ENCODE measurements at regions not wholly inside any gene's neighbourhood (a gene's known extent, or its start where the extent isn't known, plus 50 kb on each side); places are given as distances from the start of the nearest gene placed in this dataset.

DNA sequence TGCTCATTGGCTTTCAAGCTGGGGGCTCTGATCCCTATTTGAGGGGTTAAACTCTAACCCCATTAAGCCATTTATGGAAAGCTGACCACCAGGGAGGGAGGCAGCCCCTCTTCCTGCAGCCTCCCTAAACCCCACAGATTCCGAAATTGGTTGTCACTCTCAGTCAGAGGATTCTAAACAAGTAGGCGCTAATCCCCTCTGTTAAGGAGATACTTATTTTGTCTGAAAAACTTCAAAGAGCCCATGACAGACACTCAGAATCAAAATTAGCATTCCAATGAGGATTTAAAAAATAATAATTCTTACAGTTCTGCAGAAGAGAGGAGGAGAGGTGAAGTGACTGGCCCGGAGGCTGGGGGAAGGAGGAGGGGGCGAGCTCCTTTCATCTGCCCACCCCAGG lies 69.7 kb upstream of the LMO1 start:
- 0% methylated on average over 4 of the region's 4 CpGs for WGBS (ENCODE audit: insufficient coverage, low coverage, missing lambda C conversion rate)
- H3K9ac ChIP-seq (ENCODE audit: insufficient read depth in 1 of 2, low read depth in 2 of 2, low read length in 2 of 2) = no peak overlapping the region
- H3K36me3 ChIP-seq (ENCODE audit: control insufficient read depth, insufficient read depth, low read length) = no peaks in the 10 kb centered on the region
- ATAC-seq = no peak
- H4K20me1 ChIP-seq (replicated peaks; ENCODE audit: control insufficient read depth, insufficient read depth, low read length) = no peaks in the 10 kb centered on the region; the same call in 1 of the 2 replicates
- H3K9me1 ChIP-seq (ENCODE audit: control insufficient read depth, insufficient read depth, low read length) = no peaks in the 10 kb centered on the region
- no TSS peak for BruUV-seq (replicated peaks)
- H3K9me3 ChIP-seq (replicated peaks; ENCODE audit: control insufficient read depth, insufficient read depth, low read depth, low read length) = no peaks in the 10 kb centered on the region
- H3K27me3 ChIP-seq (ENCODE audit: control insufficient read depth in 2 of 2, insufficient read depth in 2 of 2, low read length in 2 of 2) = peaks cover 0 to 56% of the 10 kb centered on the region in 2 experiments; a peak in 3 of 5 replicates
- in situ Hi-C loops (cut with MboI) = no loop called here
- no peak overlapping the region for H3K4me2 ChIP-seq (ENCODE audit: insufficient read depth, low read length)
- no peak overlapping the region for H3K27ac ChIP-seq (ENCODE audit: extremely low read depth, low read depth, low read length)
- no peak for FAIRE-seq
- no peaks in the 10 kb centered on the region for H3K79me2 ChIP-seq (ENCODE audit: control insufficient read depth, insufficient read depth, low read length)
- DNase-seq (ENCODE audit: extremely low read depth in 1 of 4, low spot score in 3 of 4) = no peak
- intact Hi-C loops (cut with micrococcal nuclease) = no loop called here
- H3K4me1 ChIP-seq (replicated peaks in 1 of 2; ENCODE audit: control insufficient read depth in 2 of 2, insufficient read depth in 2 of 2, low read length in 2 of 2) = peaks cover 3 to 9% of the 10 kb centered on the region in 2 experiments; a peak in 3 of 5 replicates
- POLR2A ChIA-PET = no interaction called here
- TF ChIP-seq NR4A1 (CRISPR knock-in tag; IDR thresholded peaks at IDR 0.05) = no peak
- TF ChIP-seq NR4A1 (tag; IDR thresholded peaks at IDR 0.05) = no peak
- no peak for TF ChIP-seq RB1 (IDR thresholded peaks at IDR 0.05; ENCODE audit: low read depth)
- TF ChIP-seq ZNF165 (CRISPR knock-in tag; IDR thresholded peaks at IDR 0.05; ENCODE audit: borderline replicate concordance) = no peak
- TF ChIP-seq PHF20 (IDR thresholded peaks at IDR 0.05; ENCODE audit: partially characterized antibody) = no peak
- TF ChIP-seq STAT5A (IDR thresholded peaks at IDR 0.05; ENCODE audit: borderline replicate concordance, low read length) = no peak
- TF ChIP-seq, protein P1, sequence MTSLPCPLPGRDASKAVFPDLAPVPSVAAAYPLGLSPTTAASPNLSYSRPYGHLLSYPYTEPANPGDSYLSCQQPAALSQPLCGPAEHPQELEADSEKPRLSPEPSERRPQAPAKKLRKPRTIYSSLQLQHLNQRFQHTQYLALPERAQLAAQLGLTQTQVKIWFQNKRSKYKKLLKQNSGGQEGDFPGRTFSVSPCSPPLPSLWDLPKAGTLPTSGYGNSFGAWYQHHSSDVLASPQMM (CRISPR knock-in tag; IDR thresholded peaks at IDR 0.05) = no peak
- TF ChIP-seq ZNF324 (CRISPR knock-in tag; IDR thresholded peaks at IDR 0.05) = no peak
- TF ChIP-seq HNRNPLL (IDR thresholded peaks at IDR 0.05; ENCODE audit: low read depth, low read length, poor library complexity, severe bottlenecking) = no peak
- TF ChIP-seq ESRRA (IDR thresholded peaks at IDR 0.05; ENCODE audit: borderline replicate concordance, low read depth) = no peak
- TF ChIP-seq, protein P2, sequence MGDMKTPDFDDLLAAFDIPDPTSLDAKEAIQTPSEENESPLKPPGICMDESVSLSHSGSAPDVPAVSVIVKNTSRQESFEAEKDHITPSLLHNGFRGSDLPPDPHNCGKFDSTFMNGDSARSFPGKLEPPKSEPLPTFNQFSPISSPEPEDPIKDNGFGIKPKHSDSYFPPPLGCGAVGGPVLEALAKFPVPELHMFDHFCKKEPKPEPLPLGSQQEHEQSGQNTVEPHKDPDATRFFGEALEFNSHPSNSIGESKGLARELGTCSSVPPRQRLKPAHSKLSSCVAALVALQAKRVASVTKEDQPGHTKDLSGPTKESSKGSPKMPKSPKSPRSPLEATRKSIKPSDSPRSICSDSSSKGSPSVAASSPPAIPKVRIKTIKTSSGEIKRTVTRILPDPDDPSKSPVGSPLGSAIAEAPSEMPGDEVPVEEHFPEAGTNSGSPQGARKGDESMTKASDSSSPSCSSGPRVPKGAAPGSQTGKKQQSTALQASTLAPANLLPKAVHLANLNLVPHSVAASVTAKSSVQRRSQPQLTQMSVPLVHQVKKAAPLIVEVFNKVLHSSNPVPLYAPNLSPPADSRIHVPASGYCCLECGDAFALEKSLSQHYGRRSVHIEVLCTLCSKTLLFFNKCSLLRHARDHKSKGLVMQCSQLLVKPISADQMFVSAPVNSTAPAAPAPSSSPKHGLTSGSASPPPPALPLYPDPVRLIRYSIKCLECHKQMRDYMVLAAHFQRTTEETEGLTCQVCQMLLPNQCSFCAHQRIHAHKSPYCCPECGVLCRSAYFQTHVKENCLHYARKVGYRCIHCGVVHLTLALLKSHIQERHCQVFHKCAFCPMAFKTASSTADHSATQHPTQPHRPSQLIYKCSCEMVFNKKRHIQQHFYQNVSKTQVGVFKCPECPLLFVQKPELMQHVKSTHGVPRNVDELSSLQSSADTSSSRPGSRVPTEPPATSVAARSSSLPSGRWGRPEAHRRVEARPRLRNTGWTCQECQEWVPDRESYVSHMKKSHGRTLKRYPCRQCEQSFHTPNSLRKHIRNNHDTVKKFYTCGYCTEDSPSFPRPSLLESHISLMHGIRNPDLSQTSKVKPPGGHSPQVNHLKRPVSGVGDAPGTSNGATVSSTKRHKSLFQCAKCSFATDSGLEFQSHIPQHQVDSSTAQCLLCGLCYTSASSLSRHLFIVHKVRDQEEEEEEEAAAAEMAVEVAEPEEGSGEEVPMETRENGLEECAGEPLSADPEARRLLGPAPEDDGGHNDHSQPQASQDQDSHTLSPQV (IDR thresholded peaks at IDR 0.05) = no peak
- CTCF ChIA-PET (ENCODE audit: low intra/inter-chr PET ratio) = no interaction called here
- no peak overlapping the region for H3K4me3 ChIP-seq
- H2AFZ ChIP-seq (ENCODE audit: low read depth, low read length) = no peak overlapping the region

Measured in K562 (cell line).